A673 (cell line): ENCODE measurements at regions not wholly inside any gene's neighbourhood (a gene's known extent, or its start where the extent isn't known, plus 50 kb on each side); places are given as distances from the start of the nearest gene placed in this dataset.

Source experiments
- EZH2 ChIP-seq: fragments of 200-600 bp; sonication (generic); IDR thresholded peaks from 2 replicates; pipeline ENCODE4 v1.6.1; 2017; ENCODE audit warnings: borderline replicate concordance, low read depth, mild to moderate bottlenecking, mixed read lengths, antibody characterized with exemption, low read length; ENCODE audit not compliant: poor library complexity, severe bottlenecking
- TF ChIP-seq, protein P1 (sequence below): fragments of 300-800, 200-600 bp; sonication (generic); conservative IDR thresholded peaks from 2 replicates; pipeline ENCODE4 v1.5.1; 2017; ENCODE audit warnings: low read depth, mild to moderate bottlenecking, antibody characterized with exemption, low read length, moderate library complexity, mixed read lengths

DNA sequence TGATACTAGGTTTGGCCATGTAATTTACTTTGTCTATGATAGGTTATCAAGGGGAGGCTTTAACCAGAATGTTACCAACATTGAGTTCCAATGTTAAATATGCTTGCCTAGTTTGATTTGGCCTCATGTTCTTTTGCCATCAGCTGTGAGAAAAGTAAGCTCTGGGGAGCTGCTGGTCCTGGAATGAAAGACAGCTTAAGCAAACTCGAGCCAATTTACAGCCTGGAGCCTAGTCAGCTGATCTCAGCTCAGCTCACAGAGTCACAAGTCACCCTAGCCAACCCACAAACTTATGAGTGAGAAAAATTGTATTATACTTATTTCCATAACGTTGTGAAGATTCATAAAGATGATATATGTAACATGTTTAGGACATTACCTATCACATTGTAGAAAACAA lies 426.7 kb downstream of the RWDD3 start:
- TF ChIP-seq, protein P1, sequence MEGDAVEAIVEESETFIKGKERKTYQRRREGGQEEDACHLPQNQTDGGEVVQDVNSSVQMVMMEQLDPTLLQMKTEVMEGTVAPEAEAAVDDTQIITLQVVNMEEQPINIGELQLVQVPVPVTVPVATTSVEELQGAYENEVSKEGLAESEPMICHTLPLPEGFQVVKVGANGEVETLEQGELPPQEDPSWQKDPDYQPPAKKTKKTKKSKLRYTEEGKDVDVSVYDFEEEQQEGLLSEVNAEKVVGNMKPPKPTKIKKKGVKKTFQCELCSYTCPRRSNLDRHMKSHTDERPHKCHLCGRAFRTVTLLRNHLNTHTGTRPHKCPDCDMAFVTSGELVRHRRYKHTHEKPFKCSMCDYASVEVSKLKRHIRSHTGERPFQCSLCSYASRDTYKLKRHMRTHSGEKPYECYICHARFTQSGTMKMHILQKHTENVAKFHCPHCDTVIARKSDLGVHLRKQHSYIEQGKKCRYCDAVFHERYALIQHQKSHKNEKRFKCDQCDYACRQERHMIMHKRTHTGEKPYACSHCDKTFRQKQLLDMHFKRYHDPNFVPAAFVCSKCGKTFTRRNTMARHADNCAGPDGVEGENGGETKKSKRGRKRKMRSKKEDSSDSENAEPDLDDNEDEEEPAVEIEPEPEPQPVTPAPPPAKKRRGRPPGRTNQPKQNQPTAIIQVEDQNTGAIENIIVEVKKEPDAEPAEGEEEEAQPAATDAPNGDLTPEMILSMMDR = no peak
- no peak for TF ChIP-seq EZH2
